Trophoblast cell (in vitro differentiated cells and primary cell): ENCODE measurements at regions not wholly inside any gene's neighbourhood (a gene's known extent, or its start where the extent isn't known, plus 50 kb on each side); places are given as distances from the start of the nearest gene placed in this dataset.

ENCODE experiments used
- DNase-seq, 2 donors: peaks; one replicate each; pipeline ENCODE4 v3.0.0-alpha.2; 2016
- H2AFZ ChIP-seq: 2 replicates; pipeline ENCODE4 v1.6.1; 2013; ENCODE audit warnings: low read length, moderate library complexity, mild to moderate bottlenecking; ENCODE audit not compliant: insufficient read depth, poor library complexity
- H2AK5ac ChIP-seq: 2 replicates; pipeline ENCODE4 v1.6.1; 2013; ENCODE audit warnings: mild to moderate bottlenecking, low read length
- H2BK120ac ChIP-seq: 2 replicates; pipeline ENCODE4 v1.6.1; 2013; ENCODE audit warnings: low read length, mild to moderate bottlenecking, moderate library complexity; ENCODE audit not compliant: insufficient read depth, poor library complexity
- H2BK12ac ChIP-seq: 2 replicates; pipeline ENCODE4 v1.6.1; 2013; ENCODE audit warnings: mild to moderate bottlenecking, low read length, moderate library complexity
- H2BK5ac ChIP-seq: 2 replicates; pipeline ENCODE4 v1.6.1; 2013; ENCODE audit warnings: low read length, low read depth, moderate library complexity, mild to moderate bottlenecking; ENCODE audit not compliant: poor library complexity
- H3K14ac ChIP-seq: 2 replicates; pipeline ENCODE4 v1.6.1; 2013; ENCODE audit warnings: mild to moderate bottlenecking, low read length
- H3K18ac ChIP-seq: 2 replicates; pipeline ENCODE4 v1.6.1; 2013; ENCODE audit warnings: mild to moderate bottlenecking, low read length
- H3K23ac ChIP-seq: 2 replicates; pipeline ENCODE4 v1.6.1; 2013; ENCODE audit warnings: low read length
- H3K27ac ChIP-seq: 2 replicates; pipeline ENCODE4 v1.5.1; 2013; ENCODE audit warnings: low read depth, mild to moderate bottlenecking, inconsistent platforms, low read length, moderate library complexity
- H3K27me3 ChIP-seq: 2 replicates; pipeline ENCODE4 v1.6.1; 2013; ENCODE audit warnings: inconsistent platforms, mild to moderate bottlenecking, low read length, moderate library complexity; ENCODE audit not compliant: insufficient read depth
- H3K36me3 ChIP-seq, 2 experiments: 1 replicate in 1 of 2; 2 replicates in 1 of 2; pipeline ENCODE4 v1.6.1; 2013; ENCODE audit warnings: low read length in 2 of 2, mild to moderate bottlenecking in 2 of 2, moderate library complexity in 1 of 2; ENCODE audit not compliant: insufficient read depth in 2 of 2, control insufficient read depth in 1 of 2
- H3K4ac ChIP-seq: 2 replicates; pipeline ENCODE4 v1.6.1; 2013; ENCODE audit warnings: low read depth, mild to moderate bottlenecking, low read length, moderate library complexity
- H3K4me1 ChIP-seq, 2 experiments: 1 replicate in 1 of 2; 2 replicates in 1 of 2; pipeline ENCODE4 v1.6.1; 2013; ENCODE audit warnings: low read length in 2 of 2, mild to moderate bottlenecking in 2 of 2, moderate library complexity in 1 of 2; ENCODE audit not compliant: insufficient read depth in 2 of 2, control insufficient read depth in 1 of 2
- H3K4me2 ChIP-seq: 2 replicates; pipeline ENCODE4 v1.6.1; 2013; ENCODE audit warnings: inconsistent platforms, mild to moderate bottlenecking, low read length, moderate library complexity
- H3K4me3 ChIP-seq: 2 replicates; pipeline ENCODE4 v1.5.1; 2013; ENCODE audit warnings: mild to moderate bottlenecking, low read depth, low read length, inconsistent platforms
- H3K79me1 ChIP-seq: one replicate; pipeline ENCODE4 v1.6.1; 2013; ENCODE audit warnings: low read length
- H3K79me2 ChIP-seq: 2 replicates; pipeline ENCODE4 v1.6.1; 2013; ENCODE audit warnings: low read length, mild to moderate bottlenecking; ENCODE audit not compliant: control insufficient read depth, insufficient read depth, poor library complexity
- H3K9ac ChIP-seq: 2 replicates; pipeline ENCODE4 v1.6.1; 2013; ENCODE audit warnings: mild to moderate bottlenecking, low read length
- H3K9me3 ChIP-seq: 2 replicates; pipeline ENCODE4 v1.6.1; 2013; ENCODE audit warnings: low read depth, mild to moderate bottlenecking, control low read depth, inconsistent platforms, low read length; ENCODE audit not compliant: insufficient read depth
- H4K12ac ChIP-seq: 2 replicates; pipeline ENCODE4 v1.6.1; 2013; ENCODE audit warnings: low read depth, mild to moderate bottlenecking, low read length, moderate library complexity
- H4K8ac ChIP-seq: 2 replicates; pipeline ENCODE4 v1.6.1; 2013; ENCODE audit warnings: low read depth, mild to moderate bottlenecking, low read length, moderate library complexity
- H4K91ac ChIP-seq: one replicate; pipeline ENCODE4 v1.6.1; 2013; ENCODE audit warnings: low read depth, mild to moderate bottlenecking, low read length, moderate library complexity
- WGBS: extraction: QIAGEN DNeasy Blood & Tissue Kit; methylation state at CpG from one replicate; pipeline ENCODE4 v1.1.7; 2013; ENCODE audit warnings: missing lambda C conversion rate; ENCODE audit not compliant: insufficient read length, insufficient coverage; ENCODE audit errors: extremely low coverage; 5-methylcytosine and 5-hydroxymethylcytosine counted together

GRCh38 chr4:135966936-135967335, 1565.4 kb downstream of the PCDH18 start:
- Histone ChIP-seq H4K8ac (no peak overlapping the region), H3K14ac (no peak overlapping the region), H3K27ac (no peak overlapping the region), H3K27me3 (no peaks in the 10 kb centered on the region), H3K9ac (no peak overlapping the region), H4K12ac (no peak overlapping the region), H3K79me1 (no peaks in the 10 kb centered on the region), H3K9me3 (no peaks in the 10 kb centered on the region), H3K4ac (no peak overlapping the region), H3K36me3 (no peaks in the 10 kb centered on the region), H3K79me2 (no peaks in the 10 kb centered on the region), H3K18ac (no peak overlapping the region), H4K91ac (no peak overlapping the region), H3K4me3 (no peak overlapping the region), H3K4me1 (no peaks in the 10 kb centered on the region), H2BK5ac (no peak overlapping the region), H2BK12ac (no peak overlapping the region), H3K23ac (no peak overlapping the region), H2BK120ac (no peak overlapping the region), H2AFZ (no peak overlapping the region), H2AK5ac (no peak overlapping the region), H3K4me2 (no peak overlapping the region)
- WGBS, result no CpG with 5 or more reads among the region's 1 CpG
- DNase-seq, result no peak

GRCh38 chr4:135963009-135963408, 1569.3 kb downstream of the PCDH18 start:
- Histone ChIP-seq H3K4me2 (no peak overlapping the region), H3K27ac (no peak overlapping the region), H3K79me2 (no peaks in the 10 kb centered on the region), H3K27me3 (no peaks in the 10 kb centered on the region), H3K4me1 (no peaks in the 10 kb centered on the region), H2AK5ac (no peak overlapping the region), H3K4ac (no peak overlapping the region), H3K23ac (no peak overlapping the region), H3K79me1 (no peaks in the 10 kb centered on the region), H4K91ac (no peak overlapping the region), H2BK120ac (no peak overlapping the region), H3K9me3 (no peaks in the 10 kb centered on the region), H3K4me3 (no peak overlapping the region), H2BK5ac (no peak overlapping the region), H3K9ac (no peak overlapping the region), H3K14ac (no peak overlapping the region), H4K12ac (no peak overlapping the region), H2AFZ (no peak overlapping the region), H3K18ac (no peak overlapping the region), H3K36me3 (no peaks in the 10 kb centered on the region), H2BK12ac (no peak overlapping the region), H4K8ac (no peak overlapping the region)
- no peak for DNase-seq
- no CpG with 5 or more reads among the region's 1 CpG for WGBS

GRCh38 chr4:135949931-135950330, 1582.4 kb downstream of the PCDH18 start:
- Histone ChIP-seq H3K4ac (no peak overlapping the region), H3K36me3 (no peaks in the 10 kb centered on the region), H3K27ac (no peak overlapping the region), H3K18ac (no peak overlapping the region), H3K14ac (no peak overlapping the region), H3K4me3 (no peak overlapping the region), H4K12ac (no peak overlapping the region), H2BK5ac (no peak overlapping the region), H3K79me2 (no peaks in the 10 kb centered on the region), H2BK12ac (no peak overlapping the region), H3K9me3 (no peaks in the 10 kb centered on the region), H3K27me3 (no peaks in the 10 kb centered on the region), H3K4me1 (no peaks in the 10 kb centered on the region), H3K23ac (no peak overlapping the region), H3K4me2 (no peak overlapping the region), H4K91ac (no peak overlapping the region), H2AK5ac (no peak overlapping the region), H2BK120ac (no peak overlapping the region), H4K8ac (no peak overlapping the region), H3K79me1 (no peaks in the 10 kb centered on the region), H2AFZ (no peak overlapping the region), H3K9ac (no peak overlapping the region)
- DNase-seq, result no peak
- WGBS, result no CpG with 5 or more reads among the region's 3 CpGs

GRCh38 chr4:135948797-135949196, 1583.5 kb downstream of the PCDH18 start:
- Histone ChIP-seq H4K12ac (no peak overlapping the region), H3K4me3 (no peak overlapping the region), H3K4ac (no peak overlapping the region), H2BK120ac (no peak overlapping the region), H3K9ac (no peak overlapping the region), H3K79me1 (no peaks in the 10 kb centered on the region), H2AK5ac (no peak overlapping the region), H2BK12ac (no peak overlapping the region), H3K4me1 (no peaks in the 10 kb centered on the region), H3K4me2 (no peak overlapping the region), H2BK5ac (no peak overlapping the region), H3K14ac (no peak overlapping the region), H3K23ac (no peak overlapping the region), H4K8ac (no peak overlapping the region), H3K36me3 (no peaks in the 10 kb centered on the region), H2AFZ (no peak overlapping the region), H4K91ac (no peak overlapping the region), H3K79me2 (no peaks in the 10 kb centered on the region), H3K27ac (no peak overlapping the region), H3K9me3 (no peaks in the 10 kb centered on the region), H3K18ac (no peak overlapping the region), H3K27me3 (no peaks in the 10 kb centered on the region)
- WGBS, result no CpG with 5 or more reads among the region's 1 CpG
- DNase-seq, result no peak
